Common myeloid progenitor, CD34-positive (primary cell): ENCODE measurements at regions not wholly inside any gene's neighbourhood (a gene's known extent, or its start where the extent isn't known, plus 50 kb on each side); places are given as distances from the start of the nearest gene placed in this dataset.

Experiments used
- CTCF ChIA-PET: fragments of 350-600 bp; sonication (Branson Sonifier 250); formaldehyde crosslinking; loops from one replicate; lab custom pipeline; 2021; ENCODE audit warnings: antibody characterized with exemption; lab: Charles Lee
- POLR2A ChIA-PET: fragments of 350-600 bp; sonication (Branson Sonifier 250); formaldehyde crosslinking; loops from one replicate; lab custom pipeline; 2021; ENCODE audit warnings: antibody characterized with exemption; lab: Charles Lee
- DNase-seq, 3 donors: peaks; one replicate each; pipeline versions ENCODE4 v3.0.0 to v3.0.0-alpha.2; 2013
- H3K27ac ChIP-seq, 2 experiments: 1 replicate in 1 of 2; 2 replicates in 1 of 2; pipeline ENCODE4 v1.7.0; 2013; ENCODE audit warnings: inconsistent platforms in 2 of 2, low read length in 2 of 2, mild to moderate bottlenecking in 2 of 2, low read depth in 1 of 2, moderate library complexity in 1 of 2; ENCODE audit not compliant: severe bottlenecking in 2 of 2, insufficient read depth in 1 of 2, poor library complexity in 1 of 2
- H3K27me3 ChIP-seq, 5 experiments: replicated peaks in 2 of 5; 1 replicate in 3 of 5; 2 replicates in 2 of 5; pipeline versions ENCODE4 v1.6.1 to v1.7.0; 2013; ENCODE audit warnings: low read length in 4 of 5, mild to moderate bottlenecking in 2 of 5, moderate library complexity in 2 of 5, inconsistent platforms in 1 of 5; ENCODE audit not compliant: insufficient read depth in 5 of 5, control insufficient read depth in 4 of 5
- H3K36me3 ChIP-seq, 4 experiments: 1 replicate in 2 of 4; 2 replicates in 2 of 4; pipeline versions ENCODE4 v1.6.1 to v1.7.0; 2013; ENCODE audit warnings: low read length in 3 of 4, control low read depth in 1 of 4, mild to moderate bottlenecking in 1 of 4; ENCODE audit not compliant: control insufficient read depth in 4 of 4, insufficient read depth in 4 of 4
- H3K4me1 ChIP-seq, 4 experiments: 1 replicate in 3 of 4; 2 replicates in 1 of 4; pipeline versions ENCODE4 v1.6.1 to v1.7.1; 2013; ENCODE audit warnings: low read length in 3 of 4, mild to moderate bottlenecking in 3 of 4, control low read depth in 1 of 4, inconsistent platforms in 1 of 4, moderate library complexity in 1 of 4; ENCODE audit not compliant: control insufficient read depth in 4 of 4, insufficient read depth in 4 of 4; ENCODE audit errors: control extremely low read depth in 1 of 4
- H3K4me3 ChIP-seq, 7 experiments: 1 replicate in 4 of 7; 2 replicates in 3 of 7; pipeline versions ENCODE4 v1.5.1 to v1.7.0; 2013; ENCODE audit warnings: mild to moderate bottlenecking in 7 of 7, low read length in 6 of 7, moderate library complexity in 6 of 7, inconsistent platforms in 2 of 7, low read depth in 2 of 7, control low read depth in 1 of 7; ENCODE audit not compliant: insufficient read depth in 4 of 7, control insufficient read depth in 1 of 7; ENCODE audit errors: extremely low read depth in 1 of 7
- H3K9me3 ChIP-seq, 5 experiments: 1 replicate in 4 of 5; 2 replicates in 1 of 5; pipeline versions ENCODE4 v1.6.1 to v1.7.1; 2013; ENCODE audit warnings: low read length in 4 of 5, mild to moderate bottlenecking in 2 of 5, inconsistent platforms in 1 of 5, low read depth in 1 of 5, moderate library complexity in 1 of 5; ENCODE audit not compliant: control insufficient read depth in 4 of 5, insufficient read depth in 2 of 5; ENCODE audit errors: control extremely low read depth in 1 of 5
- WGBS: methylation state at CpG from one replicate; pipeline ENCODE4 v1.1.5; 2013; ENCODE audit not compliant: insufficient coverage; 5-methylcytosine and 5-hydroxymethylcytosine counted together

GRCh38 chr2:61634512-61634911 lies 96.4 kb upstream of the XPO1 start:
- Histone ChIP-seq H3K27ac (no peak overlapping the region), H3K27me3 (no peaks in the 10 kb centered on the region), H3K4me3 (no peak overlapping the region), H3K9me3 (no peaks in the 10 kb centered on the region), H3K4me1 (no peaks in the 10 kb centered on the region), H3K36me3 (no peaks in the 10 kb centered on the region)
- WGBS, result 95% methylated on average over 3 of the region's 5 CpGs
- DNase-seq, result no peak
- ChIA-PET CTCF (no interaction called here), POLR2A (no interaction called here)

GRCh38 chr2:61633250-61633649 lies 95.1 kb upstream of the XPO1 start:
- H3K9me3 ChIP-seq, result no peaks in the 10 kb centered on the region
- H3K27me3 ChIP-seq, result no peaks in the 10 kb centered on the region
- H3K4me1 ChIP-seq, result no peaks in the 10 kb centered on the region
- ChIA-PET CTCF (no interaction called here), POLR2A (no interaction called here)
- no peak overlapping the region for H3K4me3 ChIP-seq
- no CpG with 5 or more reads among the region's 2 CpGs for WGBS
- H3K36me3 ChIP-seq, result no peaks in the 10 kb centered on the region
- no peak overlapping the region for H3K27ac ChIP-seq
- DNase-seq, result no peak

- Histone ChIP-seq H3K27ac (no peak overlapping the region), H3K9me3 (no peaks in the 10 kb centered on the region), H3K27me3 (no peaks in the 10 kb centered on the region), H3K4me1 (no peaks in the 10 kb centered on the region), H3K36me3 (no peaks in the 10 kb centered on the region), H3K4me3 (no peak overlapping the region)
- no peak for DNase-seq
- ChIA-PET CTCF (interaction anchor here (1.0 kb wide), 1 partner anchor 15 kb away, joined by 3 read pairs; no protein-coding TSS in a partner anchor), POLR2A (no interaction called here)
- WGBS, result 85% methylated on average over 14 of the region's 17 CpGs
Measured at GRCh38 chr2:61632276-61633169, 94.4 kb upstream of the XPO1 start.

- ChIA-PET CTCF (no interaction called here), POLR2A (no interaction called here)
- Histone ChIP-seq H3K36me3 (no peaks in the 10 kb centered on the region), H3K9me3 (no peaks in the 10 kb centered on the region), H3K27ac (no peak overlapping the region), H3K27me3 (no peaks in the 10 kb centered on the region), H3K4me3 (no peak overlapping the region), H3K4me1 (no peaks in the 10 kb centered on the region)
- no peak for DNase-seq
- WGBS, result 95% methylated on average over 2 of the region's 2 CpGs
Measured at GRCh38 chr2:61631321-61631720, 93.2 kb upstream of the XPO1 start.

GRCh38 chr2:61626827-61627226 lies 88.7 kb upstream of the XPO1 start:
- Histone ChIP-seq H3K4me1 (no peaks in the 10 kb centered on the region), H3K36me3 (no peaks in the 10 kb centered on the region), H3K4me3 (no peak overlapping the region), H3K27me3 (no peaks in the 10 kb centered on the region), H3K9me3 (no peaks in the 10 kb centered on the region), H3K27ac (no peak overlapping the region)
- POLR2A ChIA-PET, result no interaction called here
- CTCF ChIA-PET, result no interaction called here
- no CpG with 5 or more reads among the region's 1 CpG for WGBS
- DNase-seq, result no peak

GRCh38 chr2:61623747-61624146 lies 85.6 kb upstream of the XPO1 start:
- Histone ChIP-seq H3K36me3 (no peaks in the 10 kb centered on the region), H3K9me3 (no peaks in the 10 kb centered on the region), H3K27ac (no peak overlapping the region), H3K27me3 (no peaks in the 10 kb centered on the region), H3K4me1 (no peaks in the 10 kb centered on the region), H3K4me3 (no peak overlapping the region)
- CTCF ChIA-PET, result no interaction called here
- WGBS, result 94% methylated on average over 3 of the region's 5 CpGs
- DNase-seq, result no peak
- POLR2A ChIA-PET, result no interaction called here

GRCh38 chr2:61620244-61621159 lies 82.3 kb upstream of the XPO1 start:
- CTCF ChIA-PET, result no interaction called here
- H3K27me3 ChIP-seq, result no peaks in the 10 kb centered on the region
- no peak overlapping the region for H3K27ac ChIP-seq
- WGBS, result 92% methylated on average over 5 of the region's 6 CpGs
- no peaks in the 10 kb centered on the region for H3K4me1 ChIP-seq
- DNase-seq, result no peak
- H3K4me3 ChIP-seq, result no peak overlapping the region
- POLR2A ChIA-PET, result no interaction called here
- no peaks in the 10 kb centered on the region for H3K36me3 ChIP-seq
- no peaks in the 10 kb centered on the region for H3K9me3 ChIP-seq
